ENCODE measurements at regions not wholly inside any gene's neighbourhood (a gene's known extent, or its start where the extent isn't known, plus 50 kb on each side); places are given as distances from the start of the nearest gene placed in this dataset.

DNA sequence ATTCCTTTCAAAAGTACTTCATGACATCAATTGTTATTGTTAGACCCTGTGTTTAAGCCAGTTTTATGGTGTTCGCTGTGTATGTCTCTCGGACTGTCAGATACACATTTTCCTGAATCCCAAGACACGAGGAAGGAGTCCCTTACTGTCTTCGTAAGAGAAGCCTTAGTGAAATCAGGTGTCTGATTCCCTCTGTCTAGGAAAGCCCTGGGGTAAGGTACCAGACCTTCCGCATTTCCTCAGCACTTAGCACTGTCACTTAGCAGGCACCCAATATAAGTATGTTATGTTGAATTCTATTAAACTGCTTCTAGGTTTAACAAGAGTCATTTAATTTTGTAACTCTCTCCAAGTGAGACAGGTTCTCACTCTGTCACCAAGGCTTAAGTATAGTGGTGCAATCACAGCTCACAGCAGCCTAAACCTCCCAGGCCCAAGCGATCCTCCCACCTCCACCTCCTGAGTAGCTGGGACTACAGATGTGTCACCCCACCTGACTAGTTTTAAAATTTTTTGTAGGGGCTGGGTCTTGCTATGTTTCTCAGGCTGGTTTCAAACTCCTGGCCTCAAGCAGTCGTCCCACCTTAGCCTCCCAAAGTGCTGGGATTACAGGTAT is 111.0 kb downstream of the BBS10 start:
- no peaks in the 10 kb centered on the region for H3K27me3 ChIP-seq (replicated peaks in 2 of 5; ENCODE audit: control insufficient read depth in 4 of 5, insufficient read depth in 5 of 5, low read length in 4 of 5)
- no peaks in the 10 kb centered on the region for H3K9me3 ChIP-seq (ENCODE audit: control extremely low read depth in 1 of 5, control insufficient read depth in 4 of 5, insufficient read depth in 2 of 5, low read depth in 1 of 5, low read length in 4 of 5)
- WGBS (ENCODE audit: insufficient coverage) = 97% methylated on average over 4 of the region's 7 CpGs
- CTCF ChIA-PET = no interaction called here
- no peaks in the 10 kb centered on the region for H3K36me3 ChIP-seq (ENCODE audit: control insufficient read depth in 4 of 4, insufficient read depth in 4 of 4, low read length in 3 of 4)
- no peak overlapping the region for H3K27ac ChIP-seq (ENCODE audit: insufficient read depth in 1 of 2, low read depth in 1 of 2, low read length in 2 of 2, poor library complexity in 1 of 2, severe bottlenecking in 2 of 2)
- H3K4me3 ChIP-seq (ENCODE audit: control insufficient read depth in 1 of 7, extremely low read depth in 1 of 7, insufficient read depth in 4 of 7, low read depth in 2 of 7, low read length in 6 of 7) = no peak overlapping the region
- POLR2A ChIA-PET = no interaction called here
- H3K4me1 ChIP-seq (ENCODE audit: control extremely low read depth in 1 of 4, control insufficient read depth in 4 of 4, insufficient read depth in 4 of 4, low read length in 3 of 4) = no peaks in the 10 kb centered on the region
- no peak for DNase-seq

- Histone ChIP-seq H3K27ac (ENCODE audit: insufficient read depth in 1 of 2, low read depth in 1 of 2, low read length in 2 of 2, poor library complexity in 1 of 2, severe bottlenecking in 2 of 2) (no peak overlapping the region), H3K4me1 (ENCODE audit: control extremely low read depth in 1 of 4, control insufficient read depth in 4 of 4, insufficient read depth in 4 of 4, low read length in 3 of 4) (no peaks in the 10 kb centered on the region), H3K27me3 (replicated peaks in 2 of 5; ENCODE audit: control insufficient read depth in 4 of 5, insufficient read depth in 5 of 5, low read length in 4 of 5) (no peaks in the 10 kb centered on the region), H3K4me3 (ENCODE audit: control insufficient read depth in 1 of 7, extremely low read depth in 1 of 7, insufficient read depth in 4 of 7, low read depth in 2 of 7, low read length in 6 of 7) (no peak overlapping the region), H3K36me3 (ENCODE audit: control insufficient read depth in 4 of 4, insufficient read depth in 4 of 4, low read length in 3 of 4) (no peaks in the 10 kb centered on the region), H3K9me3 (ENCODE audit: control extremely low read depth in 1 of 5, control insufficient read depth in 4 of 5, insufficient read depth in 2 of 5, low read depth in 1 of 5, low read length in 4 of 5) (no peaks in the 10 kb centered on the region)
- POLR2A ChIA-PET = no interaction called here
- WGBS (ENCODE audit: insufficient coverage) = 100% methylated on average over 1 of the region's 7 CpGs
- DNase-seq = no peak
- CTCF ChIA-PET = no interaction called here
Measured at GRCh38 chr12:76236640-76237039, 111.6 kb downstream of the BBS10 start.

DNA sequence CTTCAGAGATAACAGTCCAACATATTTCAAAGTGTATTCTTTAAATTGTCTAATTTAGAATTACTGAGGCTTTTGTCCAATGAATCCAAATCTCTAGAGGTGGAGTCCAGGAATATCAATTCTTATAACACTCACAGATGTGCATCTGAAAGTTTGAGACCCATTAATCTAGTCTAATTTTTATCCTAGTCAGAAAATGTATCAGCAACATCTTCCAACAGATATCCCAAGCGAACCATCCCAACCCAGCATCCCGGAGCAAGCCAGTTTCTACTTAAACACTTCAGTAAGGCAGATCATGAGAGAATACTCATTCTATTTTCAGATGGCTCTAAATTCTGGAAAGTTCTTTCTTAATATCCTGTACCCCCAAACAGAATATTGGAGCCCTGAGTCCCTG is 113.5 kb downstream of the BBS10 start:
- ChIA-PET POLR2A (no interaction called here), CTCF (no interaction called here)
- H3K27me3 ChIP-seq (replicated peaks in 2 of 5; ENCODE audit: control insufficient read depth in 4 of 5, insufficient read depth in 5 of 5, low read length in 4 of 5) = no peaks in the 10 kb centered on the region
- H3K4me3 ChIP-seq (ENCODE audit: control insufficient read depth in 1 of 7, extremely low read depth in 1 of 7, insufficient read depth in 4 of 7, low read depth in 2 of 7, low read length in 6 of 7) = no peak overlapping the region
- WGBS (ENCODE audit: insufficient coverage) = 85% methylated on average over 2 of the region's 2 CpGs
- no peaks in the 10 kb centered on the region for H3K4me1 ChIP-seq (ENCODE audit: control extremely low read depth in 1 of 4, control insufficient read depth in 4 of 4, insufficient read depth in 4 of 4, low read length in 3 of 4)
- no peak for DNase-seq
- H3K27ac ChIP-seq (ENCODE audit: insufficient read depth in 1 of 2, low read depth in 1 of 2, low read length in 2 of 2, poor library complexity in 1 of 2, severe bottlenecking in 2 of 2) = no peak overlapping the region
- H3K9me3 ChIP-seq (ENCODE audit: control extremely low read depth in 1 of 5, control insufficient read depth in 4 of 5, insufficient read depth in 2 of 5, low read depth in 1 of 5, low read length in 4 of 5) = no peaks in the 10 kb centered on the region
- H3K36me3 ChIP-seq (ENCODE audit: control insufficient read depth in 4 of 4, insufficient read depth in 4 of 4, low read length in 3 of 4) = no peaks in the 10 kb centered on the region

DNA sequence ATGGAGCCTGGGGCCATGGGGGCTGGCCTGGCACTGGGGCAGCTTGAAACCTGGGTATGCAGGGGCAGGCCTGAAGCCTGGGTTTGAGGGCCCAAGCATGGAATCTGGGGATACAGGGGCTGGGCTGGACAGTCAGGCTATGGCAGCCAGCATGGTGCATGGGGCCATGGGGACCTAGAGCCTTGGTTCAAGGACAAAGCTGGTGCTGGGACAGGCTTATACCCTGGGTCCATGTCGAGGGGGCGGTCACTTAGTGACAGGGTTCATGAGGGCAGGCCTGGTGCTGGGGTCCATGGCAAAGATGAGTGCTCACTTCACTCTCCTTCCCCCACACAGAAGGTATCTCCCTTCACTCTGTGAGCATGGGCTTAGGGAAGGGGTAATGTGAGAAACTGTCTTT is 116.2 kb downstream of the BBS10 start:
- POLR2A ChIA-PET = no interaction called here
- no peaks in the 10 kb centered on the region for H3K36me3 ChIP-seq (ENCODE audit: control insufficient read depth in 4 of 4, insufficient read depth in 4 of 4, low read length in 3 of 4)
- no peak overlapping the region for H3K27ac ChIP-seq (ENCODE audit: insufficient read depth in 1 of 2, low read depth in 1 of 2, low read length in 2 of 2, poor library complexity in 1 of 2, severe bottlenecking in 2 of 2)
- no peak for DNase-seq
- H3K4me3 ChIP-seq (ENCODE audit: control insufficient read depth in 1 of 7, extremely low read depth in 1 of 7, insufficient read depth in 4 of 7, low read depth in 2 of 7, low read length in 6 of 7) = no peak overlapping the region
- CTCF ChIA-PET = no interaction called here
- WGBS (ENCODE audit: insufficient coverage) = no CpG with 5 or more reads among the region's 2 CpGs
- no peaks in the 10 kb centered on the region for H3K27me3 ChIP-seq (replicated peaks in 2 of 5; ENCODE audit: control insufficient read depth in 4 of 5, insufficient read depth in 5 of 5, low read length in 4 of 5)
- no peaks in the 10 kb centered on the region for H3K9me3 ChIP-seq (ENCODE audit: control extremely low read depth in 1 of 5, control insufficient read depth in 4 of 5, insufficient read depth in 2 of 5, low read depth in 1 of 5, low read length in 4 of 5)
- H3K4me1 ChIP-seq (ENCODE audit: control extremely low read depth in 1 of 4, control insufficient read depth in 4 of 4, insufficient read depth in 4 of 4, low read length in 3 of 4) = no peaks in the 10 kb centered on the region

- ChIA-PET CTCF (interaction anchor here (0.6 kb wide), 1 partner anchor 37 kb away, joined by 3 read pairs; no protein-coding TSS in a partner anchor), POLR2A (interaction anchor here (0.6 kb wide), 1 partner anchor 441 kb away, joined by 3 read pairs; no protein-coding TSS in a partner anchor)
- DNase-seq = no peak
- Histone ChIP-seq H3K27ac (ENCODE audit: insufficient read depth in 1 of 2, low read depth in 1 of 2, low read length in 2 of 2, poor library complexity in 1 of 2, severe bottlenecking in 2 of 2) (no peak overlapping the region), H3K9me3 (ENCODE audit: control extremely low read depth in 1 of 5, control insufficient read depth in 4 of 5, insufficient read depth in 2 of 5, low read depth in 1 of 5, low read length in 4 of 5) (no peaks in the 10 kb centered on the region), H3K36me3 (ENCODE audit: control insufficient read depth in 4 of 4, insufficient read depth in 4 of 4, low read length in 3 of 4) (no peaks in the 10 kb centered on the region), H3K4me3 (ENCODE audit: control insufficient read depth in 1 of 7, extremely low read depth in 1 of 7, insufficient read depth in 4 of 7, low read depth in 2 of 7, low read length in 6 of 7) (no peak overlapping the region), H3K4me1 (ENCODE audit: control extremely low read depth in 1 of 4, control insufficient read depth in 4 of 4, insufficient read depth in 4 of 4, low read length in 3 of 4) (no peaks in the 10 kb centered on the region), H3K27me3 (replicated peaks in 2 of 5; ENCODE audit: control insufficient read depth in 4 of 5, insufficient read depth in 5 of 5, low read length in 4 of 5) (no peaks in the 10 kb centered on the region)
- WGBS (ENCODE audit: insufficient coverage) = 80% methylated on average over 1 of the region's 1 CpG
Measured at GRCh38 chr12:76226956-76227355, 121.3 kb downstream of the BBS10 start.

DNA sequence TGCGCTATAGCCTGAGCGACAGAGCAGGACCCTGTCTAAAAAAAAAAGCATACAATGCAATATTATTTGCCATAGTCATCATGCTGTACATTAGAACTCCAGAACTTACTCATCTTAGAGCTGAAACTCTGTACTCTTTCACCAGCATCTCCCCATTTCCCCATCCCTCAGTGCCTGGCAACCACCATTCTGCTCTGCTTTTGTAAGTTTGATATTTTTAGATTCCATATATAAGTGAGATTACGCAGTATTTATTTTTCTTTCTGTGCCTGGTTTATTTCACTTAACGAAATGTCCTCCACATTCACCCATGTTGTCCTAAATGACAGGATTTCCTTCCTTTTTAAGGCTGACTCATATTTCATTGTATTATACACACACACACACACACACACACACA is 121.8 kb downstream of the BBS10 start:
- H3K27me3 ChIP-seq (replicated peaks in 2 of 5; ENCODE audit: control insufficient read depth in 4 of 5, insufficient read depth in 5 of 5, low read length in 4 of 5) = no peaks in the 10 kb centered on the region
- WGBS (ENCODE audit: insufficient coverage) = 100% methylated on average over 2 of the region's 4 CpGs
- no peaks in the 10 kb centered on the region for H3K9me3 ChIP-seq (ENCODE audit: control extremely low read depth in 1 of 5, control insufficient read depth in 4 of 5, insufficient read depth in 2 of 5, low read depth in 1 of 5, low read length in 4 of 5)
- ChIA-PET CTCF (interaction anchor here (0.6 kb wide), 1 partner anchor 36 kb away, joined by 3 read pairs; no protein-coding TSS in a partner anchor), POLR2A (no interaction called here)
- H3K4me1 ChIP-seq (ENCODE audit: control extremely low read depth in 1 of 4, control insufficient read depth in 4 of 4, insufficient read depth in 4 of 4, low read length in 3 of 4) = no peaks in the 10 kb centered on the region
- H3K4me3 ChIP-seq (ENCODE audit: control insufficient read depth in 1 of 7, extremely low read depth in 1 of 7, insufficient read depth in 4 of 7, low read depth in 2 of 7, low read length in 6 of 7) = no peak overlapping the region
- H3K27ac ChIP-seq (ENCODE audit: insufficient read depth in 1 of 2, low read depth in 1 of 2, low read length in 2 of 2, poor library complexity in 1 of 2, severe bottlenecking in 2 of 2) = no peak overlapping the region
- no peaks in the 10 kb centered on the region for H3K36me3 ChIP-seq (ENCODE audit: control insufficient read depth in 4 of 4, insufficient read depth in 4 of 4, low read length in 3 of 4)
- no peak for DNase-seq

- DNase-seq = no peak
- no peaks in the 10 kb centered on the region for H3K9me3 ChIP-seq (ENCODE audit: control extremely low read depth in 1 of 5, control insufficient read depth in 4 of 5, insufficient read depth in 2 of 5, low read depth in 1 of 5, low read length in 4 of 5)
- no peak overlapping the region for H3K27ac ChIP-seq (ENCODE audit: insufficient read depth in 1 of 2, low read depth in 1 of 2, low read length in 2 of 2, poor library complexity in 1 of 2, severe bottlenecking in 2 of 2)
- no peaks in the 10 kb centered on the region for H3K27me3 ChIP-seq (replicated peaks in 2 of 5; ENCODE audit: control insufficient read depth in 4 of 5, insufficient read depth in 5 of 5, low read length in 4 of 5)
- CTCF ChIA-PET = no interaction called here
- no peaks in the 10 kb centered on the region for H3K36me3 ChIP-seq (ENCODE audit: control insufficient read depth in 4 of 4, insufficient read depth in 4 of 4, low read length in 3 of 4)
- H3K4me3 ChIP-seq (ENCODE audit: control insufficient read depth in 1 of 7, extremely low read depth in 1 of 7, insufficient read depth in 4 of 7, low read depth in 2 of 7, low read length in 6 of 7) = no peak overlapping the region
- POLR2A ChIA-PET = no interaction called here
- no peaks in the 10 kb centered on the region for H3K4me1 ChIP-seq (ENCODE audit: control extremely low read depth in 1 of 4, control insufficient read depth in 4 of 4, insufficient read depth in 4 of 4, low read length in 3 of 4)
Measured at GRCh38 chr12:76223869-76224268, 124.3 kb downstream of the BBS10 start.
